Heart right ventricle (tissue), 16 donors: ENCODE measurements at regions not wholly inside any gene's neighbourhood (a gene's known extent, or its start where the extent isn't known, plus 50 kb on each side); places are given as distances from the start of the nearest gene placed in this dataset.

ENCODE experiments used
- ATAC-seq, 8 donors: fragments of 200-7000 bp; cut with Tn5 transposase; one replicate each; pipeline ENCODE4 v1.9.1; 2020; ENCODE audit warnings: mild to moderate bottlenecking in 8 of 8, moderate library complexity in 8 of 8, moderate number of reproducible peaks in 1 of 8
- DNase-seq, 2 donors: peaks; one replicate each; pipeline ENCODE4 v3.0.0-alpha.2; 2020
- H3K27ac ChIP-seq, 10 donors: fragments of 200-600 bp; sonication (generic) in 2 of 10; one replicate each; pipeline versions ENCODE4 v1.5.0 to v1.8.0; 2020 to 2022; ENCODE audit warnings: mild to moderate bottlenecking in 3 of 10
- H3K27me3 ChIP-seq, 7 donors: fragments of 200-600 bp; one replicate each; pipeline ENCODE4 v1.8.0; 2021 to 2022; ENCODE audit warnings: mild to moderate bottlenecking in 2 of 7
- H3K36me3 ChIP-seq, 9 donors: fragments of 200-600 bp; sonication (generic) in 1 of 9; one replicate each; pipeline versions ENCODE4 v1.5.0 to v1.8.0; 2020 to 2022; ENCODE audit warnings: mild to moderate bottlenecking in 2 of 9
- H3K4me1 ChIP-seq, 9 donors: fragments of 200-600 bp; sonication (generic) in 1 of 9; one replicate each; pipeline versions ENCODE4 v1.5.0 to v1.8.0; 2020 to 2022; ENCODE audit warnings: mild to moderate bottlenecking in 4 of 9
- H3K4me3 ChIP-seq, 10 donors: fragments of 200-600 bp; sonication (generic) in 2 of 10; one replicate each; pipeline versions ENCODE4 v1.5.0 to v1.8.0; 2020 to 2022; ENCODE audit warnings: mild to moderate bottlenecking in 7 of 10, moderate library complexity in 2 of 10
- H3K9me3 ChIP-seq, 11 donors: fragments of 200-600 bp in 10 of 11; sonication (generic) in 2 of 11; one replicate each; pipeline versions ENCODE4 v1.5.0 to v1.8.0; 2013 to 2022; ENCODE audit warnings: mild to moderate bottlenecking in 2 of 11, control low read depth in 1 of 11, moderate library complexity in 1 of 11
- CTCF ChIP-seq, 9 donors: fragments of 200-600 bp; sonication (generic) in 2 of 9; IDR thresholded peaks; one replicate each; pipeline versions ENCODE4 v1.5.0 to v1.8.0; 2021 to 2022; ENCODE audit warnings: antibody characterized with exemption in 9 of 9, mild to moderate bottlenecking in 5 of 9, moderate library complexity in 1 of 9
- WGBS, 2 donors: extraction: QIAGEN DNeasy Blood & Tissue Kit; methylation state at CpG; one replicate each; pipeline ENCODE4 v1.1.7; 2013; ENCODE audit warnings: inconsistent platforms in 1 of 2; 5-methylcytosine and 5-hydroxymethylcytosine counted together
- intact Hi-C, 10 donors: fragments of 100-400 bp; cut with DNase I; formaldehyde crosslinking; loops; one replicate each; pipeline versions ENCODE4 v1.11.1 to v1.14.2; 2022
- donor health status: Arrhythmogenic right ventricular cardiomyopathy.
- donor health status: ischemic (EF 13 %, LVEDD 7.1; RV severe dilation, severe dysfunction).
- donor health status: healthy with polysubstance abuse.
- donor health status: DM: no; HTN: yes; CAD: no.
- donor health status: DM: no; HTN: no; CAD: no.
- donor health status: ischemic (EF 25% LVEDD 6.9; RV normal size, moderate dysfunction).
- donor health status: ischemic (EF 25% LVEDD 5.7; RV mildly dilated, moderate dysfunction).
- donor health status: healthy.
- donor health status: DM: yes; HTN: yes; CAD: no.
- donor health status: Ischemic cardiomyopathy.
- donor health status: ischemic (EF 35%, LVEDD 5.7; RV mildly dilated, moderate dysfunction).
- donor health status: nonischemic (EF 11% LVEDD 7.7; RV severe dilation, severe dysfunction).
- donor health status: DM: yes; HTN: yes; CAD: no.
- donor health status: PGD.
- donor health status: ischemic (EF 29% LVEDD 5.4; RV normal size, mild dysfunction).
- donor health status: nonischemic (EF 23%, LVEDD 6.1; RV moderate dilation, normal function).

- Histone ChIP-seq H3K27me3 (no peaks in the 10 kb centered on the region), H3K4me1 (no peaks in the 10 kb centered on the region), H3K4me3 (no peak overlapping the region), H3K36me3 (no peaks in the 10 kb centered on the region), H3K9me3 (no peaks in the 10 kb centered on the region), H3K27ac (no peak overlapping the region)
- no peak for ATAC-seq
- no peak for TF ChIP-seq CTCF (IDR thresholded peaks at IDR 0.05)
- 59 to 72% methylated on average over 4 of the region's 4 CpGs for WGBS, 2 donors
- intact Hi-C loops = no loop called here
- no peak for DNase-seq
Measured at GRCh38 chrX:147468600-147468999, 443.1 kb upstream of the FMR1 start.

GRCh38 chrX:147476008-147476407 lies 435.7 kb upstream of the FMR1 start:
- WGBS, 2 donors = 21 to 25% methylated on average over 7 of the region's 7 CpGs
- Histone ChIP-seq H3K27ac (no peak overlapping the region), H3K4me3 (no peak overlapping the region), H3K36me3 (no peaks in the 10 kb centered on the region), H3K9me3 (no peaks in the 10 kb centered on the region), H3K27me3 (no peaks in the 10 kb centered on the region), H3K4me1 (no peaks in the 10 kb centered on the region)
- TF ChIP-seq CTCF (IDR thresholded peaks at IDR 0.05) = peak in 4 of 9 donors; percentile 12 to 32 (median 20)
- DNase-seq = peak in 1 of 2 donors; percentile 2
- intact Hi-C loops = loop anchor here in 2 of 10 donors (5.0 to 10.0 kb wide), 2 partner anchors 71 to 79 kb away; no protein-coding TSS in a partner anchor
- no peak for ATAC-seq

GRCh38 chrX:147478899-147479298 lies 432.8 kb upstream of the FMR1 start:
- Histone ChIP-seq H3K36me3 (no peaks in the 10 kb centered on the region), H3K4me1 (no peaks in the 10 kb centered on the region), H3K27me3 (no peaks in the 10 kb centered on the region), H3K27ac (no peak overlapping the region), H3K9me3 (no peaks in the 10 kb centered on the region), H3K4me3 (no peak overlapping the region)
- TF ChIP-seq CTCF (IDR thresholded peaks at IDR 0.05) = no peak
- ATAC-seq = peak in 2 of 8 donors; percentile 30 to 88
- DNase-seq = no peak
- intact Hi-C loops = loop anchor here in 2 of 10 donors (5.0 to 10.0 kb wide), 2 partner anchors 68 to 76 kb away; no protein-coding TSS in a partner anchor
- WGBS, 2 donors = 58 to 72% methylated on average over 2 of the region's 2 CpGs

GRCh38 chrX:147485207-147485606 lies 426.5 kb upstream of the FMR1 start:
- DNase-seq (no peak), ATAC-seq (no peak)
- intact Hi-C loops = no loop called here
- Histone ChIP-seq H3K27me3 (no peaks in the 10 kb centered on the region), H3K36me3 (no peaks in the 10 kb centered on the region), H3K4me3 (no peak overlapping the region), H3K9me3 (no peaks in the 10 kb centered on the region), H3K27ac (no peak overlapping the region), H3K4me1 (no peaks in the 10 kb centered on the region)
- no peak for TF ChIP-seq CTCF (IDR thresholded peaks at IDR 0.05)
- 89 to 93% methylated on average over 2 of the region's 2 CpGs for WGBS, 2 donors
